Stimulated activated CD8-positive, alpha-beta memory T cell treated with anti-CD3 and anti-CD28 coated beads, Interleukin-4, amount 100 ng/mL, for 48 hours (primary cell): ENCODE measurements at regions not wholly inside any gene's neighbourhood (a gene's known extent, or its start where the extent isn't known, plus 50 kb on each side); places are given as distances from the start of the nearest gene placed in this dataset.
"Not testable (repeated sequence)": the region's sequence is repeated elsewhere in the genome, so short reads cannot be mapped to it uniquely, and the experiment has no call there.

Experiments
- DNase-seq: peaks from one replicate; pipeline ENCODE4 v3.0.0-alpha.2; 2020

DNA sequence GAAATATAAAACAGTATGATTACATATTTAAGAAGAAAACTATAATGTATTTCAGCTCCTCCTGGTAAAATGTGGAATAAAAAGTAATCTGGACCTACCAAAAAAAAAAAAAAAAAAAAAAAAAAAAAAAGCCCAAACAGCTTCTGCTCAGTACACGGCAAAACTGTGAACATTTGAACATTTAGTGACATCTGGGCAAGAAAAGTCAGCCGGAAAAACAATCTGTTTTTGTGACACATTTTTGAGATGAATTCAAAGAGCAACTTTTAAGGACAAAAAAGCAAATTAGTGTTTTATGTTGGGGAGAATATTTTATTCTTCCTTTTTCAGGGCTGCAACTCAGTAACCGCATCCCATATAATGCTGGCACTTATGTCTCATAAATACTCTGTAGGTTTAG lies 649.7 kb upstream of the KCNMB2 start:
- no peak for DNase-seq

DNA sequence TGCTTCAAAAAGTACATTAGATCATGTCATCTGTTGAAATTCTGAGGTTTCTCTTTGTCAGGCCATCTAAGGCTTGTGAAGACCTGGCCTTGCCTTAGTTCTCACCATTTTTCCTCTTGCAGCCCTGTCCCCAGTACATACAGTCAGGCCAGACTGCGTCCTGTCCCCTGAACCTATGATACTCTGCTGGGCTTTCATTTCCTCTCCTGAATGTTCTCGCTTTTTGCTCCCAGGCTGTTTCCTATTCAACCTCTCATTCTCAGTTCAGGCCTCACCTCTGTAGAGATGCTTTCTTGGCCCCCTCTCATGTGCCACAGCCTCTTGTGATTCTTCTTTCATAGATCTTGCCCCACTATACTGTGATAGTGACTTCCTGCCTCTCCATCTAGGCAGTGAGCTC lies 648.8 kb upstream of the KCNMB2 start:
- DNase-seq, result no peak

DNA sequence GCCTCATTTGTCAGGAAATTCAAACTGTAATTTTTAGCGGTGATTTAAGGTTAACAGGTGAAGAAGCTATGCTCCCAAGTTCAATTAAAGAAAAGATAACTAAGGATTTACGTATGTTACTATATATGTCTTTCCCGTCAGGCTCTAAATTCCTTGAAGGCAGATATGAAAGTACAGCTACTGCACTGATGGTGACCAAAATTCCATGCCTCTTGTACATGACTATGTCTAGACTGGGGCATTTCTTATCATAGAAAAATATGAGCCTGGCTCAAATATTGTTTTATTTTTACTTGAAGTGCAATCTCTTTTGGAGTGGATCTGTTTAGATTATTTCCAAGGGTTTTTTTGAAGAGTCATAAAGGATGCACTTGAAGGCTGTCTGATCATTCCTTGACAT lies 647.1 kb upstream of the KCNMB2 start:
- no peak for DNase-seq

DNA sequence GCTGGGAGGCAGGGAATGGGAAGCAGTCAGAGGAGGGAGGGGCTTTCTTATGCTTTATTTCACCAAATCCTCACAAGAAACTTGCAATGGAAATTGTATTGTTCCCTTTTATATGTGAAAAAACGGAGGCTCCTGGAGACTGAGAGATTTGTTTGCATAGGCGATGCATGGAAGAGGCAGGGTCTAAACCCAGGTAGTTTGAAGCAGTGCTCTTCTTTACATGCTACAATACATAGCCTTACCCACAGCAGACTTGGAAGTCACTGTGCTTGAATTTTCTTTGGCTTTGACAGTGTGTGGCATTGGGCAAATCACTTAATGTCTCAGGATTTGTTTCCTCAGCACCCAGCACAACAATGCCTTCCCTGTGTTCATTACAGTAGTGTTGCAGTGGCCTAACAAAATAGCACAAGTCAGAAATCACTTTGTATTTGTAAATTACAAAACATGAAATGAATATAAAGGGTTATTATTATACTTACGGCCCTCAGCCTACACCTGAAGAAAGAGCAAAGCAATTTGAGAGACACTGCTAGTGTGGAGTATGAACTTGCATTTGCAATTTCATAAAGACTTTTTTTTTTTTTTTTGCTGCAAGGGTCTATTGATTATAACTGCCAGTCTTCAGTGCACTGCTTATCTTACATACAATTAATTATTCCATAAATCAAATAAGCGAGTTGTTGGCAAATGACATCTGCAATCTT lies 646.4 kb upstream of the KCNMB2 start:
- DNase-seq, result no peak

DNA sequence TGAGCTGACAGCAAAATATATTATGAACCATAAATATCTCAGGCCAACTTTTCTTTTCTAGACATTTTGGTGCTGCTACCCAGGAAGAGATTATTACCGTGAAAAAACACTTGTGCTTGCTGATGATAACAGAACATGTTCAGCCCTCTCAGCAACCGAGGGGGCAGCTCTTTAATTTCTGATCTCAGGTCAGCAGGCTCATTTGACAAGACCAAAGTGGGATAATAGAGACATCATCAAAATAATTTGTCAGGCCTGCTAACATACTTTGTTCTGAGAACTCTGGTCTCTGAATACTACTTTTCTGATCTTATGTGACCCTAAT lies 645.9 kb upstream of the KCNMB2 start:
- DNase-seq, result no peak

DNA sequence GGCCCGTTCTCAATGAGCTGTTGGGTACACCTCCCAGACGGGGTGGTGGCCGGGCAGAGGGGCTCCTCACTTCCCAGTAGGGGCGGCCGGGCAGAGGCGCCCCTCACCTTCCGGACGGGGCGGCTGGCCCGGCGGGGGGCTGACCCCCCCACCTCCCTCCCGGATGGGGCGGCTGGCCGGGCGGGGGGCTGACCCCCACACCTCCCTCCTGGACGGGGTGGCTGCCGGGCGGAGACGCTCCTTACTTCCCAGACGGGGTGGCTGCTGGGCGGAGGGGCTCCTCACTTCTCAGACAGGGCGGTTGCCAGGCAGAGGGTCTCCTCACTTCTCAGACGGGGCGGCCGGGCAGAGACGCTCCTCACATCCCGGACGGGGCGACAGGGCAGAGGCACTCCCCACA lies 644.7 kb upstream of the KCNMB2 start:
- DNase-seq, result not testable (repeated sequence)

DNA sequence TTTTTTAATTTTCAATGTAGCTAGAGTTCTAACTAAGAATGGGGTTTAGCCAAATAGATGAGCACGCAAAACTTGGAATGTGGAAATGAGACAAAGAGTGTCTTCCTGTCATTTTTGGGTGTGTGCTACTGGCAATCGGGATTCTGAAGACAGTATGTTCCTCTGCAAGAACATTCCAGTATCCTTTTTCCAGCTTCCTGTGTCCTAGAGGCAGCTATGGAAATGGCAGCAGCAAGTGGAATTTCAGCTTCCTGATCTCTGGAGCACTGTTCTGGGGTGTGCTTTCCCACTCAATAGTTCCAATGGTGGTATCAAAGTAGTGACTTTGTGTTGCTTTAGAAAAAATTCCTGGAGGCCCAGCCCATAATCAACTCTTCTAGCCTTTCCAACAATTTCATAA lies 642.9 kb upstream of the KCNMB2 start:
- DNase-seq, result no peak

DNA sequence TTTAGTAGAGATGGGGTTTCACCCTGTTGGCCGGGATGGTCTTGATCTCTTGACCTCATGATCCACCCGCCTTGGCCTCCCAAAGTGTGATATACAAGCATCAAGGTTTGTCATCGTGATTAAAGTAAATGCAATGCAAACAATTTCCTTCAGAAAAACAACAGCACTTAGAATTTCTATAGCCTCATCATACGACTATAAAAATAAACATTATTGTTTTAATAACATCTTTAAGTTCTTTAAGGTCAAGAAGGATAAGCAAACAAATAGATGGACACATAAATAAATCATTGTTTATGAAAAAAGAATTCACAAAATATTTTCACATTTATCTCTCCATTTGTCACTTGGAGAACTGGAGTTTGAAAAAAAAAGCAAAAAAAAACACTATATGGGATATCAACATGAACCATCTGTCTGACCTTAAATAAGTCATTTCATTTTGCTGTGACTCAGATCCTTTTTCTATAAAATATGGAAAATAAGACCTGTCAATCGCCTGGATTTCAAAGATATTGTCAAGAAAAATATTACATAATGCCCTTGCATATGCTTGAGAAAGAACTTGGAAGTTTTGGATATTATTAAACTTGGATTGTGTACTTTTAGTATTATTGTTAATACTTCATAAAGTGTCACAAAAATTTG lies 642.0 kb upstream of the KCNMB2 start:
- DNase-seq, result no peak

DNA sequence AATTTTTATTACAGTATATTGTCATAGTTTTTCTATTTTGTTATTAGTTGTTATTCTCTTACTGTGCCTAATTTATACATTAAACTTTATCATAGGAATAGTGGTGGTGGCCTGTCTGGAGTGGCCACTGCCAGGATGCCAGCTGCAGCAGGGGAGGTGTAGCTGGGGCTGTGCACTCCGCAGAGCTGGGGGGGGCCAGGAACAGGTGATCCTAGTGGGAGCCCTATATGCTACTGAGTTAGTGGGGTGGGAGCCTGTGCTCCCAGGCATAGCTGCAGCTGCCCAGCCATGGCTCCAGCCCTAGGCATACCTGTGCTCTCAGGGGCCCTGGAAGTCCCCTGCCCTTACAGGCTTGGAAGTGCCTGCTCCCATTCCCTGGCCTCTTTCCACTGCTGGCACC lies 638.1 kb upstream of the KCNMB2 start:
- DNase-seq, result no peak

DNA sequence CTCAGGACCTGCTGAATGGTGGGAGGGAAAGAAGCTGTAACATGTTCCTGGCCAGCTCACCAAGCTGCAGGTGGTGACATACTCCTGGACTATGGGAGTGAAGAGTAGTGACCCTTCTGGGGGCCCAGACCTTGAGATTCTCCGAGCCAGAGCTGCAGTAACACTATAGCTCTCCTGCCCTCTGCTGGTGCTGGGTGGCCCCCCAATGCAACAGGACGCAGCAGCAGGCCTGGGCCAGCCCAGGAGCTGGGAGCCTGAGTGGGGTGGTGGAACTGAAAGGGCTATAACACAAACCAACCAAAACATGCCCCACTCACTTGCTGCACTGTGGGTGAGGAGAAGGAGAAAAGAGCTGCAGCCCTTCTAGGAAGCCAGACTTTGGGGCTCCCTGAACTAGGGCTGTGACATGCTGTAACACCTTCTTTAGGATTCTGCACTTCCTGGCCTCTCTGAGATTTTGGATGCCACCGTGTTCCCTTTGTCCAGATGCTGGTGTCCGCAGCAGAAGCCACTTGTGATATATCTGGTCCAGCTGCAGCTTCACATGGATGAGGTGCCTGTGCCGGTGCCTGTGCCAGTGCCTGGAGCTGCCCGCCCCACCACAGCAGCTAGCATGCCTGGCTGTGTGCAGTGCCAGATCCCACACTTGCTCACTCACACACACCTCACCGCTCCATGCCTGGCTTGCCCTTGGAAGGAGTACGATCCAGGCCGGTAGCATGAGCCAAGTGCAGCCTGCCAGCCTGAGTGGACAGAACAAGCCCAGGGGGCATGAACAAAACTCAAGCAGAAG lies 636.8 kb upstream of the KCNMB2 start:
- no peak for DNase-seq

DNA sequence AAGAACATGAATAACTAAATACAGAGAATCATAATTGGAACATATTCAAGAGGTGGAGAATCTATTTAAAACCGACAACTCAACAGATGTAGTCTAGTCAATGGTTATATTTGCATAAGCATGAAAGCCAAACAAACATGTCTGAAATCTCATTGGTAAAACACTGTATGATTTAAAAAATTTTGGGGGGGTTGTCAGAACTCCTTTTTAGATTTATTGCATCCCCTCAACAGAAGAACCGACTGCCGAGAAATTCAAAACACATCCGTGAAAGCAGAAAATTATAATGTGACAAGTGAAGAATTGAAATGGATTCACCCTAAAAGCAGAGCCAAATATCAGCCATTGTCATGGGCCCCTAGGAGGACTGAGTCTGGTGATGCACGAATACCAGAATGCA lies 633.4 kb upstream of the KCNMB2 start:
- no peak for DNase-seq

DNA sequence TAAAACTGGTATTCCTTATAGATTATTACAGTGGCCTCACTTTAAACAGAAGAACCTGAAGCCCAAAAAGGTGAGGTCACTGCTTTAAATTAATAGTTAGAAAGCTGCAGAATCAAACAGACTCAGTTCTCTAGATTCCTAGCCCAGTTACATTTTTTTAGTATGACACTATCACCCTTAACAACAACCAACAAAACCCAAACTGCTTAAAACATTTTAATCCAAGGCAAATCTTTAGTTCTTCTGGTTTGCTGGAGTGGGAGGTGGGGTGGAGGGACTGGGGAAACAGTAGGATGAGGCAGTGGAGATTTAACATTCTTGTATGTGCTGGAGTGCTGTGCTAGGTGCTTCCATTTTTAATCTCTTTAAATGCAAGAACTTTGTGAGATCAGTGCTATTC lies 631.6 kb upstream of the KCNMB2 start:
- no peak for DNase-seq

DNA sequence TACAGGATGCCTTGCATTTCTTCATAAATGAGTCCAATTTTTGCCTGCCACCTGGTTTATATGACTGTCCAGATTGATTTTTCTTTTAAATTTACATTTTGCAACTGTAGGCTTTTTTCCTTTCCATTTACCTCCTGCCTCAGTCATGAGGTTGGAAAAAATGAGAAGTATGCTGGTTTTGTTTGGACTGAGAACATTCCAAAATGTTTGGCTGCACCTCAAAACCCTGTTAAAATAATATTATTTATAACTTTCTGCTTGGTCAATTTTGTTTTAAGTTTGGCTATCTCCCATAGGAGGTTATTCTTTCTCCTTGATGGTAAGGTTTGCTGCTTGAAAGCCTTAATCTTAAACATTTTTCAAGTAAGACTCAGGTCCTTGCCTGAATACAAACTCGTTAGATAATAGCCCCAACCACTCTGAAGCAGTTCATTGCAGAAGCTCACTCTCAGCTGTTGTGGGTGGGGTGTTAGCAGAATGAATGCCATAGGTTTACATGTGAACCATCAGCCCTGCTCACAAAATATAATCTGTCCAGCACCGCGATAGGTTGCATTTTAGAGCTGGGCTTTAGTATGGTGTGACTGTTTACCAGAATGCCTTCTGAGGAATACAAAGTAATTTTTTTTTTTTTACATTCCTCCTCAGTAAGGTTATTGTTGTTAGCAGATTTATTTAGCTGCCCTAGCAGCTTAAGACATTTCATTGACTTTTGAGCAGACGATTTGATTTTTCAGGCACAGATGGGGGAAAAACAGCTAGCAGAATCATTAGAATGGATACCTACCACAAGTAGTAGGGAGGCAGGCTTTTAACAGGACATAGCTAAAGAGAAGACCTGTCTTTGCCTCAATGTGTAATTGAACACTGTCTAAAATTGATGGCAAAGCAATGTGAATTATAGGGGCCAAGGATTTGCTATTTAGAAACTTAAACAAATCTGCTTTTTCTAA lies 630.8 kb upstream of the KCNMB2 start:
- no peak for DNase-seq

DNA sequence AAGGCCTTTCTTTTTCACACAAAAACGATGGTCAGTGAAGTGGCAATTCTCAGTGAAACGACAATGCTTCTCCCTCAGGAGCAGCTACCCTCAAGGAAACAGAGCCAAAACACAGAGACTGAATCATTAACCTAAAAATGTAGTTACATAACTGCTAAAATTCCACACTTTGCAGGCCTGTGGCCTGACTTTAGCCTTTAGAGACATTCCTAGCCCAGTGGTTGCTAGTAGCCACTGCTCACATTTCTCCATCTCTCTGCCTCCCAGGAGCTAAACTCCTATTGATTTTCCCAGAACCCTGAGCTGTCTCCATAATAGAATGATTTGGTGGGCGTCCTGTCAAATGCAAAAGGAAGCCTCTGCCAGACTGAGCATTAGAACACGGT lies 630.1 kb upstream of the KCNMB2 start:
- no peak for DNase-seq

DNA sequence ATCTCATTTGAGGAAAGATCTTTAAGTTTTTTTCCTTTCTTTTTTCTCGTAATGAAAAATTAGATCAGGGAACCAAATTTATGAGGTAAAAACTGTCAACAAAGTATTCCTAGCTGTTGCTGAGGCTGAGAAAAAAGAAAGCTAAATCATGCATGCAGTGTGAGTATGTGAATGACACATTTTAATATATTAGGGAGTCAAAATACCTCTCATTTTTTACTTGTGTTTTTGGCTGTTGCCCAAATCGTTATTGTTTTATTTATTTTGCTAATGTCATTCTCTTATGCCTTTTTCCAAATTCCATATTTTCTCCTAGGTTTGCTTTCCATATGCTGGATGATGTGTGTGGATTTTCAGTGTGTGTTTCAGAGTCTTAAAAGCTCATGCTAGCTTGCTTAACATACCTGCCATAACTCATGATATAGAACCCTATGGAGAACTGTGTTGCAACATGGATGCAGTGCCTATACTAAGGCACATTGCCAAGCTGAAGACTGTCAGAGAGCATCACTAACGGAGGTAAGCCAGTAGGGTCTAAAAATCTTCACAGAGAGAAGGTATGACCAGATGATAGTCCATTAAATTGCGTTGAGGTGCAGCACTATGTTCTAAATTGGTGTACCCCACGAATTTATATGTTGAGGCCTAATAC lies 629.5 kb upstream of the KCNMB2 start:
- no peak for DNase-seq

DNA sequence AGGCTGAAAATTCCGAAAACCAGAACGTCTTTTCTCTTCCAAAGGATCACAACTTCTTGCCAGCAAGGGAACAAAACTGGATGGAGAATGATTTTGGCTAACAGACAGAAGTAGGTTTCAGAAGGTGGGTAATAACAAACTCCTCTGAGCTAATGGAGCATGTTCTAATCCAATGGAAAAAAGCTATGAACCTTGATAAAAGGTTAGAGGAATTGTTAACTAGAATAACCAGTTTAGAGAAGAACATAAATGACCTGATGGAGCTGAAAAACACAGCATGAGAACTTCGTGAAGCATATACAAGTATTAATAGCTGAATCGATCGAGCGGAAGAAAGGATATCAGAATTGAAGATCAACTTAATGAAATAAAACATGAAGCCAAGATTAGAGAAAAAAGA lies 626.7 kb upstream of the KCNMB2 start:
- not testable (repeated sequence) for DNase-seq

DNA sequence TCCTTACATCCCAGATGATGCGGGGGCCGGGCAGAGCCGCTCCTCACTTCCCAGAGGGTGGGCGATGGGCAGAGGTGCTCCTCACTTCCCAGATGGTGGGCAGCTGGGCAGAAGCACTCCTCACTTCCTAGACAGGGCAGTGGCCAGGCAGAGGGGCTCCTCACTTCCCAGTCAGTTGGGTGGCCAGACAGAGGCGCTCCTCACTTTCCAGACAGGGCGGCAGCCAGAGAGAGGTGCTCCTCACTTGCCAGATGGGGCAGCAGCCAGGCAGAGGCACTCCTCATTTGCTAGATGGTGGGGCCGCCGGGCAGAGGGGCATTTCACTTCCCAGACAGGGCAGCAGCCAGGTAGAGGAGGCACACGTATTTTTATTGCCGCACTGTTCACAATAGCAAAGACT lies 622.0 kb upstream of the KCNMB2 start:
- DNase-seq, result no peak

DNA sequence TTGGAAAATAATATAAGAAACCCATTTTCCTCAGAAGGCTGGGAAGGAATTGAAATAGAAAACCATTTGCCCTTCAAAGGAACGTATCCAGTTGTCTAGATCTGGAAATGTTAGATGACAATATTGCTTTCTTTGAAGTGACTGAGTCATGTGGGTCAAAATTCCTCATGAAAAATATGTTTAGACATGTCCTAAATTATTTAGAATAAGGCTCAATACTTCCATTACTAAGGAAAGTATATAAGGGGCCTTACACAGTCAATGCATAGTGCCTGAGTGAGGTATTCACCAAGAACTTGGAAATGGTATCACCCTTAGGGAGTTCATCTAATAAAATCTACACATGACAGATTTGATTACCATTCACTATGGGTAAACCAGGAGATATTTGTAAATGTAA lies 619.8 kb upstream of the KCNMB2 start:
- no peak for DNase-seq

DNA sequence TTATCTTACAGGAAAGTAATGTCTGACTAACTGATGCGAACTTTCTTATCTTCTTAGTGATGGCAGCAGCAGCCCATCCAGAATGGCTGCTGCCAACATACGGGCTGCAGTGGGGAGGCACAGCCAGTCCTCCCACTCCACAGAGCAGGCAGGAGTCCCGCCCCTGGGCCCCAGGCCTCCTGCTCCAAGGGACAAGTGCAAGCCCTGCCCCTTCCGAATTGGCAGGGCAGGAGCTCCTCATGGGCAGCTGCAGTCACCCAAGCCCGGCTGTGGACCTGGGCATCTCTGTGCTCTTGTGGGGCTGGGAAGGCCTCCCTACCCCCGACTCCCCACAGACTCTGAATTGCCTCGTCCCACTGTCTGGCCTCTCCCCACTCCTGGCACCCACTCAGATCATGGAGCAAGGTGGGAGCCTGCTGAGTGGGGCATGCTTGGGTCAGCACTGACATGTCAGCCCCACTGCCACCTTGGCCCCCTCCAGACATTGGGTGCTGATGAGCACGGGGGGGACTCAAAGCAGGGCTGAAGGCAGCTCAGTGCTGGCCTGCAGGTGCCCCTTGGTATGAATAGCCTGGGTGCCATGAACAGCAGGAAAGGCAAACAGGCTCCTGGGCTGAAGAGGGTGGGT lies 618.9 kb upstream of the KCNMB2 start:
- DNase-seq, result no peak

DNA sequence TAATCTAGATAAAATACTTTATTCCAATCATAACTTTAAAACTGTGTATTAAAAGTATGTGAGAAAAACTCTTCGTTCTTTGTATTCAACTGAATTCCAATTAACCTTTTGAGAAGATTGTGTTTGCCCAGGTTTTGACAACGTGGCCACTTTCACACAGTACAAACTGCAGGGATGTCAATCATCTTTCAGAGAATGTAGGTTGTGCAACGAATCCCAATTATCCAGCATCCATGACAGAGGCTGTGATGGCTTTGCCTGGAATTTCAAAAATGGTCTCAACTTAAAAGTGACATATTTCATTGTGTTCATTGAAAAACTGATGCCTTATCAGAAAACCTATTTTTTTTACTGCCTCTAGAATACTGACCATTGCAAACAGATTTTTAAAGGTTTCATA lies 615.1 kb upstream of the KCNMB2 start:
- DNase-seq, result no peak

DNA sequence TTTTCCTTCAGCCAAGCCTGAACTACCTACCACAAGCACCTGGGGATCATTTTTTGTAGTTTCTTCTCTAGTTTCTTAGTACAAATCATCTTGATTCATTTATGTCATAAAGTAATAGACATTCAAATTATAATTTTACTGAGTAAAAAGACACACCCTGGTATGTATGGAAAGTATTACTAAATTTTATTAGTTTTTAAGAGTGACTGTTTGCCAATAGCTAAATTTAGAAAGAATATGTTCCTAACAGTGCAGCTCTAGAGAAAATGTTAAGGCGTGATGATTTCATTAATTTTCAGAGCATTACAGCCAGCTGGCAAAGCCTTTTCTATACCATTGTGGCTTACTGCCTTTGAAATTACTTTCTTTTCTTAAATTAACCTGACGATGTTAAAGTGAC lies 612.0 kb upstream of the KCNMB2 start:
- DNase-seq, result no peak

DNA sequence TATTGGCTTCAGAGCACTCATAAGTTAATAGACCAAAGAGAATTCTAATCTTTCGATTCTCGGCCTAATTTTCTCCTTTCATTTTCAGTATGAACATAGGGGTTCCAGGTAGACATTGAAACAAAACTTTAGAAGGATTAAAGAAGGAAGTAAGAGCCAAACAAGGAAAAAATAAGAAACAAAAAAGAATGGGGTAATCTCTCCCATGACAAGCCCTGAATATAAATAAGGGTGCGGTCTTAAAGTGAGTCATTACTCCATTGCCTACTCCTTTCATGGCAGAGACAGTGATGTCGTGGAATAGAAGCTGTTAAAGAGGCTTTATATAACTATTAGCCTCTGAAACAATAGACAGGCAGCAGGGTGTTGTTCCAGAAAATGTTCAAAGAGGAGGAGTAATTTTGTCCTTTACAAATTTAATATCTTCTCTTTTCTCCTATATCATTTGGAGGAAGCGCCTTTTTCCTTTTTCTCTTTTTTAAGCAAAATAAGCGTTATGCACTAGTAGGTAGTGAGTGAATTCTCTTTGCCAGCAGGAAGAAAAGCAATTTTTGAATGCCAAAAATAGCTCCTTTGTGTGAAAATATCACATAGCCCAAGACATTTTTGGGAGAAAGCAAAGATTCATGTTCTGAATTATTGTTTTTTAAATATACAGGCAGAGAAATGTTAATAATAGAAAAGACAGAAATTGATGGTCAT lies 607.9 kb upstream of the KCNMB2 start:
- DNase-seq, result no peak
